NCI-H526 (cell line): ENCODE measurements at regions not wholly inside any gene's neighbourhood (a gene's known extent, or its start where the extent isn't known, plus 50 kb on each side); places are given as distances from the start of the nearest gene placed in this dataset.

ENCODE experiments used
- DNase-seq, 2 experiments: peaks; one replicate each; lab custom pipeline; 2025; lab: John Stamatoyannopoulos, UW

DNA sequence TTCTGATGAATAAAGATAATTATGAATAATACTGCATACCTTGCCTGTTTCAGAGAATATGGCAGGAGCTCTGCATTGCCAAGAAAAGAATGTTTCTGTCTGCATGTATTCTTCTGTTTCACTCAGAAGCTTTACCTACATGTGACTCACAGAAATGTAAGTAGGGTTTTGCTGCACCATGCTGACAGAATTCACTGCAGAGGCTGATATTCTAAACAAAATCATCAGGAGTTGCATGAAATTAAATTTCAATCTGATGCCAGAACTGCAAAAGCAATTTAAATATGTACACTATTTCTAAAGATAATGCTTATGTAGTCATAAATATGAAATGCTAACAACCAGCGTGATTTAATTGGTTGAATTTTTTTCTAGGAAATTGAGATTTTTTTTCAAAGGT, 332.8 kb upstream of the FSHR start:
- DNase-seq: no peak

DNA sequence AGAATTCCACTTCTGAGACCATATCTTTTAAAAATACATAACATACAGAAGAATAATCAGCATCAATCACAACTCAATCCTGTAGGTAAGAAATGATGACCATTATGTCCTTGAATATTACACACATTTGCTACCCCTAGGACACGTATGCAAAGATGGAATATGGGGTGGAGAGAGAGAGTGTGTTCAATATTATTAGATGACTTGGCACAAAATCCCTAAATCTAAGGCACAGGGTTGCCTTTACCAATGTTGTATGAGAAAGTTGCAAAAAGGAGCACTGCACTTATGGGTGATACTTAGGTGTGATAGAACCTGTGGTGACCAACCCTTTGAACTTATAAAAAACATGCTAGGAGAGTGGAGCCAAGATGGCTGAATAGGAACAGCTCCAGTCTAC, 326.2 kb upstream of the FSHR start:
- no peak for DNase-seq

DNA sequence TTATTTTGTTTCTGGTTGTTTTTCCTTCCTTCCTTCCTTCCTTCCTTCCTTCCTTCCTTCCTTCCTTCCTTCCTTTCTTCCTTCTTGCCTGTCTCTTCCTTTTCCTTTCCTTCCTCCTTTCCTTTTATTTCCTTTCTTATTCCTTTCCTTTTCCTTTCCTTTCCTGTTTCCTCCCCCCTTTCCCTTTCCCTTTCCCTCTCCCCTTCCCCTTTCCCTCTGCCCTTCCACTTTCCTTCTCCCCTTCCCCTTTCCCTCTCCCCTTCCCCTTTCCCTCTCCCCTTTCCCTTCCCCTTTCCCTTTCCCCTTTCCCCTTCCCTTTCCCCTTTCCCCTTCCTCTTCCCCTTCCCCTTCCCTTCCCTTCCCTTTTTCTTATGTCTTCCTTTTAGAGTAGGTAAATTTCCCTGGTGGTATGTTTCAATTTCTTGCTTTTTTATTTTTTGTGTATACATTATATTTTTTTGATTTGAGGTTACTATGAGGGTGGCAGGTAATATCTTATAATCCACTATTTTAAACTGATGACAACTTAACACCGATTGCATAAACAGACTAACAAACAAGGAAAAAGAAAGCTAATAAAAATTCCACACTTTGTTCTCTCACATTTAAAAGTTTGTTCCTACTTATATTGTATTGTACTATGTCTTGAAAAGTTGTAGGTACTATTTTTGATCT, 311.0 kb upstream of the FSHR start:
- no peak for DNase-seq

DNA sequence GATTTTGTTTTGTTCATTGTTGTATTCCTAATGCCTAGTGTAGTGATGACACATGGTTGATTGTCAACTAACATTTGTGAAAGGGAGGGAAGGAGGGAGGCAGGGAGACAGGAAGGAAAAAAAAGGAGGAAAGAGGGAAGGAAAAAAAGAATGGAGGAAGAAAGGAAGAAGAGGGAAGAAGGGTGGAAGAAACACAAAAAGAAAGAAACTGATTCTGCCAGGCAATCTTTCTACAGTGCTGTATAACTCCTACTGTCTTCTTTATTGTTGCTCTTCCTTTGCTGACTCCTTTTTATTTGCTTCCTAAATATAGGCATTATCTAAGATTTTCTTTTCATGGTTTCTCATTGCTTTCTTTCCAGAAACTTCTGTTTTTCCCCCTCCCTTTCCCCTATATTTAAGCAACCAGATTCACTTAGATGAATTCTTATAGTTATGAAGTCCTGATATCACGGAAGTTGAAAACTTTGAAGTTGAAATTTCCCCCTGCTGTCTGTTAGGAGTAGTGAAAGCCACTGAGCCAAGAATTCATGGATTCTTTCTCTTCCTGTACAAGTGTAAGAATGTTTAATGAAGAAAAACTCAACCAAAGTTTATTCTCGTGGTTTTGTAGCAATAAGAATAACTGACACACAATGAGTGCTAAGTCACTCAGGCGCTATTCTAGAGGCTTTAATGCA, 305.1 kb upstream of the FSHR start:
- DNase-seq: no peak

DNA sequence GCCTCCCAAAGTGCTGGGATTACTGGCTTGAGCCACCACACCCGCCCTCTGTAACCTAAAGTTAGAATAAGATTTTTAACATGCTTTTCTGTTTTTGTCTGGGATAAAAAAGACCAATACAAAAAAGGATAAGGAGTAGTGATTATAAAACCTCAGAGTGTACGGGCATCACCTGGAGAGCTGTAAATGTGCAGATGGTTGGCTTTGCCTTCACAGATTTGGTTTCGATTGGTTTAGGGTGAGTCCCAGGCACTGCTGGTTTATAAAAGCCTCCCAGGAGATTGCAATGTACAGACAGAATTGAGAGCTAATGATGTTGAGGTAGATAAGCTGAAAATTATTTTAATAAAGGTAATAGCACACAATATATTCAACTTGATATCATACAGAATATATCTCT, 289.7 kb upstream of the FSHR start:
- DNase-seq: no peak

DNA sequence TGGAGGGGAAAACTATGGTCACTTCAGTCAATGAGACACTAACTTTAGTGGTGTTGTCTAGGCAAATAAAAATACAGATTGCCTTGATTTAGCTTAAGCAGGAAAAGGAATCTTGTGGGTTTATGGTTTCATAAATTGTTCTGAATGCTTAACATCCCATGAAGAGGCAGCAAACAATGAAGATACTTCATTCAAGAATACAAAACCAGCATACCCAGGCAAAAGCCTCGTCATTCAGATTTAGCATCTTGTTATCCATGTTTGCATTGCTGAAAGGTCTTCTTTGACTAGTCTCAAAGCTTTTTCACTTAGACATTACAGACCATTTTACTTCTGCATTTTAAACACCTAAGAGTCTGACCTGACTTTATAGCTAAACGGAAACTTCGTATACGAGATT, 272.7 kb upstream of the FSHR start:
- no peak for DNase-seq

DNA sequence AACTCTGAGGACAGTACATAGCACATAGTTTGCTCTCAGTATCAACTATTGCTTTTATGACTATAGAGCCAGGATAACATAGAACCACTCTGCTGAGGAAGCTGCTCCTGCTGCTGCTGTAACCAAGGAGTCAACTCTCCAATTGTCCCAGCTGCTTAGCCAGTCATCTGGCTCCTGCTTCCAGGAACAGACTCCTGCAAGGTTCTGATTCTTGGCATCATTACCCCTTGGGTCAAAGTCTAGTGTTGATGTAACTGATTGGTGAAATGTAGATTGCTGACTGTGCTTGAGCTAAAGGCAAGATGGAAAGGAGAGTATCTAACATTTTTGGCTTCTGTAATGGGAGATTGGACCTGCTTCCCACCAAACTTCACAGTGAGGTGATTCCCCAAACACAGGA, 261.9 kb upstream of the FSHR start:
- no peak for DNase-seq

DNA sequence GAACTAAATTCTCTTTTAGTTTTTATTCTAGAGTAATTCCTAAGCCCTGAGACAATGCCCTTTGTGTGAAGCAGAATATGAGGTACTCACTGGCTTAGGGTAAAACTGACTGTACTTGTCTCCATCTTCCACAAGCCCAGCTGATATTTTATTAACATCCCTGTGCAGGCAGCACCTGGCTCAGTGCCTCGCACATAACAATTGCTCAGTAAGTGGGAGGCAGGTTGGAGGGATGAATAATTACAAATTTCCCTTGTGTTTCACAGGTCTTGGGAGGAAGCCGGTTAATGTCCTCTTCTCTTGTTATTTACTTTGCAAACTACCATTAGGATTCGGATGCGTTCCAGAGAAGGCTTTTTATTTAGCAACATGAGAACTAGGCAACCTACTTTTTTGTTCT, 249.8 kb upstream of the FSHR start:
- DNase-seq: no peak

DNA sequence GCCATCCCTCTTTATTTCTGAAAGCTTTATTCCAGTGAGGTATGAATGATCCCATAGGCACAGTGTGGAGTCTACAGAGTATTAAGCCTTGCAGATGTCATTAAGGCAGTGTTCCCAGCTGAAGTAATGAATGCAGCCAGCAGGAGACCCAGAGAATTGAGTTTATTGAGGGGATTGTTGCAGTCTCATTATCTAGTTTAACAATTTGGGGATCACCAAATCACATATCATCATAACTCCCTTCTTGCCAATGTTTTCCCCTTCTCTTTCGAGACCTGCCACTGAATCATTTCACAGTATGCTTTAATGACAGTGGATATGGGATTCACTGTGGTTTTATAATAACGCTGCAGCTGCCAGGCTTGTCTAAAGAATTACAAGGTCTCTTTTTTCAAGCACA, 249.3 kb upstream of the FSHR start:
- DNase-seq: no peak

DNA sequence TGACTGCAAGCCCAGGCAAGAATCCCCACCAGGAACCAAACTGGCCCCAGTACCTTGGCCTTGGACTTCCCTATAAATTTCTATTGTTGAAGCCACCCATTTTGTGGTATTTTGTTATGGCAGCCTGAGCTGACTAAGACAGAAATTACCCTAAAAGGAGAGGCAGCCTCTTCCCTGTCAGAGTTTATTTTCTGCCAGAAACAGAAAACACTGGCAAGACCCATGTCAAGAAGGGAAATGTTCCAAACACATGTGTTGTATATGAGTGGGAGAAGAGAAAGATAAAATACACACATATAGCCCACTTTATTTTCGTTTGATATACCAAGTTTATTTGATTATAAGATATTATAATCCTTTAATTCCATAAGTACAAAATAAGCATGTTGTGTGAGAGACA, 225.1 kb upstream of the FSHR start:
- no peak for DNase-seq

DNA sequence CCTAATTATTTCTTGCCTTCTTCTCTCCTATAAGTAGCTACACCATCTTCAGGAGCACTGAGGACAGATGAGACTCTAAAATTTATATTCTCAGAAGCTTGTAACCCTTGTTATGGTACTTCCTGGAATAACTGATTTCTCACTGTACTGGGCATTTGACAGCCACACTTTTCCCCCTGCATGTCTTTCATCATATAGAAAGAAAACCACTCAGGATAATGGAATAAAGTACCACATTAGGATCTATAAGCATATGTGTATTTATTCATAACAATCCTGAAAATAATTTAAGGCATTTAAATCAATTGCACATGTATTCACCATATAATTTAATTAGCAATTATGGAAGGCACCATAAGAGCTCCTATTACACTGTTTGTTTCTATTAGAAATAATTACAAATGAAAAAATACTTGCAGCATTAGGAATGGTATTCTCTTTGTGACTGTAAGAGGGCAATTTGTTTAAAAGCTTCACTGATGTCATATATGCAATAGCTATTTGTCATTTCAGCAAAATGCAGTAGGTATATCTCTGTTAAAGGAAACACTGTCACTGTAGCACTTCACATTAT, 216.9 kb upstream of the FSHR start:
- DNase-seq: no peak

DNA sequence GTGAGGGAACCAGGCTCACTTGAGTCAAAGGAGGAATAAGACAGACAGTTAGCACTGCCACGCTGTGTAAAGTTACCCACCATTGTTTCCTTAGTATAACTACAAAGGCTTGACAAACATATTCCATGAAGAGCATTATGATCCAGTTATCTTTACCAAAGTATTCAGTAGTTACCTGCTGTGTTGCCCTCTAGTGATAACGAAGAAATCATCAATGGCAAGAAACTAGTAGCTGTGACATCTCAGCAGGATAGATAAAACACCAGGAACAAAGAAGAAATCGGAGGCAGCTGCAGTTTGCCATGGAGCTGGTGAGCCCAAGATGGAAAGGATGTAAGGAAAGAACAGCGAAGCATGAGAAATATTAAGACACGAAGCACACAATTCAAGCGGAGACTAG, 215.3 kb upstream of the FSHR start:
- DNase-seq: no peak

DNA sequence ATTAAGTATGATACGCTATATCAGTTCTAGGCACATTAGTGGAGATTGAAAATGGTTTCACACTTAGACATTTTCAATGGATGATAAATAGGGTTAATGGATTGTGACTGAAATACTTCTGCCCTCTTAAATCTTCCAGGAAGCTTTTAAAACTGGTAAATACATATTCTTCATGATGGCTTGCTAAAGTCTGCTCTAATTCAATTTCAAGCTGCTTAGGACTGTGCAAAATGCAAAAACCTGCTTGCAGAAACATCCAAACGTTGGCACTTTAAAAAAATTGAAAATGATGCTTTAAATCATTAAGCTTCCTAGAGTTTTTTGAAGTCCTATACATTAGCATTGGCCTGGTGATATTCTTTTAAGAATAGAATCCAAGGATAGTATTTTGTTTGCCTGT, 214.8 kb upstream of the FSHR start:
- DNase-seq: no peak

DNA sequence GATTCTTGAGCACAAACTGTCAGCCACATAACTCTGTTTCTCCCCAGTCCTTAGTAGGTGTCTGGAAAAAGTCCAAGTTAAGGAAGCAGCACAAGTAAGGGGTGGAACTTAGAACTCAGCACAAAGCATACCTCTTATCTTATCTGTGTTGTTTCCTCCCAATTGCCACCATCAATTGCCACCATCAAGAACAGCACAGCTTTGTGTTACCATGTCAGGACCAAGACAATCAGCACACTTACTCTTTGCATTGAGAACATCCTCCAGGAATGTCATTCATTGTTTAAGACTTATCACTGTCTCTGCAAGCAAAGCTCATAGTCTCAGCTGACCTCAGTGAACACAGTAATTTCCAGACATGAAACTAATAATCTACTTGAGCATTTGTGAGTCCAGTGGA, 212.7 kb upstream of the FSHR start:
- DNase-seq: no peak

DNA sequence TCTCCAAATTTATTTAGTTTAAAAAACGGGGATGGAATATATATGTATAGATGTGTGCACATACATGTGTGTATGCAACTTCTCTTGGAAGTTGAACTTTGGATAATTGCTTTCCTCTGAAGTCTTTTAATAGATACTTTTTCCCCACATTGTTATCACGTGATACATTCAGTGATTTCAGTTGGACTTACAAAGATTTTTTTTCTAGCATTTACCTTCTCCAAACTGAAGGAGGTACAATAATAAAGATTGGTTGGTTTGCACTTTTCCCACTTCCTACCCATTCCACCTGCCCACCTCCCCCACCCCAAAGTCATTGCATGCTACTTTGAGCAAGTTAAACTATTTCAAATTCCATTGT, 206.1 kb upstream of the FSHR start:
- DNase-seq: no peak

DNA sequence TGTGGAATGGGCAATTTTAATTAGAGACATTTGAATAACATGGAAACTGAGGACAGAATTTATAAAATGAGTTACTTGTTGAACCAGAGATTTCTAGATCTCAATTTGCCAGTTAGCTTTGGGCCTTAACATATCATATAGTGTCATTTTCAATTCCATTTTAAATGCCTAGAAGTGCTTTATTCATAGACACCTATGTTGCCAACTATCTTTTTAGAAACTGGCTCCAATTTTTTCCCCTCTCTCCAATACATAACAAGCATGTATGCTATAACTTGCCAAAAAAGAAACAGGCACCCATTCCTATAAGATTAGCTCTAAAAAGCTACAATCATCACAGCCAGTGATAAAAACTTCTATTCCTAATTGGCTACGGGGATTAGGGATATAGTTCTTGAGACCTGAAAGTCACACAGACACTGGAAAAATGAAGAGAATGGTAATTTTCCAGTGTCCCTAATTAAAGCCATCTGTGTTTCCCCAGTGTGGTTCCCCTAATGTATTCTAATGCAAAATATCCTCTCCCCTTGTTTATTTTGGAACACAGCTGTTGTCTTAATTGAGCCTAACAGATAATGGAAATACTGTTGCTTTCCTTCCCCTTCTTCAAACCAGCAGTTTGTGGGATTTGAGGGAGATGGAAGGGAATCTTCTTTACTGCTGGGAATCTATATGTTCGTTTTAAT, 205.5 kb upstream of the FSHR start:
- no peak for DNase-seq

DNA sequence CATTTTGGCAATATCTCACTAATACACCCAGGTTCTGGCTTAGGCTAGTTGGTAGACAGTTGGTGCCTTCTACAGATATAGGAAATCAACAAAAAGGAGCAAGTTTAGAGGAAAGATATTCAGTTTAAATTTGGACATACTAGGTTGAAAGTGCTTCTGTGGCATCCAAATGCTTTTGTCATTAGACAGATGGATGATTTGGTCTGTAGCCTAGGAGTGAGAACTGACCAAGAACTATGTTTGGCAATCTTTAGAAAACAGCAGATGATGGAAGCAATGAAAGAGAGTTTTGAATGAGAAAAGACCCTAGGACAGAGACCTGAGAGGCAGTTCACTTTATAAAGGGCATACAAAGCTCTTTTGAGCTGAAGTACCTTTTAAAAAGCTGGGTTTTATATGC, 201.3 kb upstream of the FSHR start:
- DNase-seq: no peak

DNA sequence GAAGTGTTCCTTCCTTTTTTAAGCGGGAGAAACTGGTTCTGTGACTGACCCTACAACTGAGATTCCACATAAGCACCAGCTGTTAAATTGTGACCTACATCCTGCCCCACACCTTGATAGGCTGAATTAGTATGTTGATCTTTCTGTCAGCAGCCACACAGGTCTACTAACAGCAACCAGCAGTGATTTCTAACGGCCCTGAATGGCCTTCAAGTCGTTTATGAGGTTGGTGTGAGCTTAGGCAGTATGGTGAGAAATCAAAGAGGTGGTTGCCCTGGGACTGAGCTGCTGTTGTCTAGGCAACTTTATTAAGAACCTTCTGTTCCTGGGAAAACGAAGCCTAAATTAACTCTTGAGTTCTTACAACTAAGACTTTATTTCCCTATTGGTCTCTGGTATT, 197.2 kb upstream of the FSHR start:
- DNase-seq: no peak

DNA sequence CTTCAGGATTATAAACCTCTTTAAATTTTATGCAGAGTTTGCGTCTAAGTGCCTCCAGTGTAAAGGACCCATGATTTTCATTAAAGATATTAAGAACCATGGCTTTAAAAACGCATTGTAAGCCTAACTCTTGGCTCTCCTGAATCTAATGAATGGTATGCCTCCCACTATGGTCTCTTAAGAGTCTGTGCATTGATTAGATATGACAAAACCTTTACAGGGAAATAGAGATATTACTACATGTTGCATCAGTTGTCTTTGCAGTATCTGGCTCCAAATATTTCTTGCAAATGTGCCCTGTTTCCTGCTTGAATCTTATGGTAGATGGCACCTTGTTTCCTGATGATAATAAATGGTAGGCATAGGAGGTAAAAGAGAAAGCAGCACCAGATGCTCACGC, 189.3 kb upstream of the FSHR start:
- no peak for DNase-seq

DNA sequence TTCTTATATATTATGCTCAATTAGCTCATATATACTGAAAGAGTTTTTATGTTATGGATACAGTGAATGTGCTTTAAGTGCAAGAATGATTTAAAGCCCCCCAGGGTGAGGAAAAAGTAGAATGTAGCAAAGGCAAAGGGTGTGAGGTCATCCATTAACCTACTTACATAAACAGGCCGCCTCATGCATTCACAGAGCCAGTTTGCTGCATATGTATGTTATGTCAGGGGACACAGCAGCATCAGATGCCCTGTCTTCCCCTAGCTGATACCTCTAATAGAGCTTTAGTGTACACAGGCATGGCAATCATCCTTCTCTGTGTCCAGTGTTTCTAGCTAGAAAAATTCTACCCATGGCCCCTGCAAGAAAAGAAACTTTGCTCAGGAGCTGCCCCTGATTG, 187.8 kb upstream of the FSHR start:
- DNase-seq: no peak

DNA sequence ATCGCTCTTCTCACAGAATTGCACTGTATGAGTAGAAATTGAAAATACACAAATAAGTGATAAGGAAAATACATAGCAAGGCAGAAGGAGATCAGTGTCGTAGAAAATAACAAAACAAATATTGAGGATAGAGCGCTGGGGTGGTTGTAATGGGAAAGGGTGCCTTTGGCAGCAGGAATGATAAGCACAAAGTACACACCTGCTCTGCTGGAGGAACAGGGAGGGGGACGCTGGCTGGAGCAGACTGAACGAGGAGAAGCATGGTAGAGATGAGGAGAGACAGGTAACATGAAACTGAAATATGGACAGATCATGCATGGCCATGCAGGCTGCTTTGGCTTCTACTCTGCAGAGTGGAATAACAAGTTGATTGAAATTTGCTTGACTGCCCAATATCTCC, 181.2 kb upstream of the FSHR start:
- DNase-seq: no peak

DNA sequence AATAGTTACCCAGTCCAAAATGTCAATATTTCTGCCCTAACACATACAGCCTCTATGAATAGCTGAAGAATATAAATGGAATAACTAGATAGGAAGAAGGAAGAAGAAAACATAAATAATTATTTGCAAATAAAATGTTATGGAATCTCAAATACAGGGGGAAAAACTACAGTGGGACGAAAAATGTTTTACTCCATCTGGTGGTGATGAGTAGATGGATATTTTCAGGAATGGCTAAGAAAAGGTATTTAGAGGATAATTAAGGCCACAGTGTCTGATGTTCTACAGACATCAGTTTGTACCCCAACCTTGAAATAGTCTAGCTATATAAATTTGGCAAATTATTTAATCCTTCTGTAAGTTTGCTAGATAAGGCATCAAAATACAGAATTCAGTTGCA, 178.1 kb upstream of the FSHR start:
- DNase-seq: no peak

DNA sequence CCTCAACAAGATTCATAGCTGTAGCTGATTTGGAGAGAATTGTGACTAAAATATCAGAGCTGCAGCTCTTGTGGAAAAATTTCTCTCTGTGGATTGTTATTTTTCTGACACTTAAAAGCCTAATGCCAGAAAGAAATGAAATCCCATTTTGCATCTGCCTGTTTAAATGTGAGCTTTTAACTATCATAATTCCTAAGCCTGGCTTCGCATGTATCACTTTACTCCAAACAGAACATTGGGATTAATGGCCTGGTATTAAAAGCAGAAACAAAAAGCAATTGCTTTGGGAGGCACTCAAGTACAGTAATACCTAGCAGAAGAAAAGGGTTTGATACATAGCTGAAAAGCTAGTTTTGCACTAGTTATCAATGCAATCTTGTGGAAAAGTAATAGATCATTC, 164.2 kb upstream of the FSHR start:
- DNase-seq: no peak
